ENCODE measurements at regions not wholly inside any gene's neighbourhood (a gene's known extent, or its start where the extent isn't known, plus 50 kb on each side); places are given as distances from the start of the nearest gene placed in this dataset.

DNA sequence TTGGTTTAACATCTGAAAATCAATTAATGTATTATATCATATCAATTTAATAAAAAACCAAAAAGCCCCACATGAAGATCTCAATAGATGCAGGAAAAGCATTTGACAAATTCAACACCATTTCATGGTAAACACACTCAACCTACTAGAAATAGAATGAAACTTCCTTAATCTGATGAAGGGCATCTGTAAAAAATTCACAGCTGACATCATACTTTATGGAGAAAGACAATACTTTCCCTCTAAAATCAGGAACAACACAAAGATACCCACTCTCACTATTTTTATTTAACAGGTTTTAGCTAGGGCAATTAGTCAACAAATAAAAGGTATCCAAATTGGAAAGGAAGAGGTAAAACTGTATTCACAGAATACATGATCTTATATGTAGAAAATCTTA lies 303.0 kb upstream of the ZEB2 start:
- no peaks in the 10 kb centered on the region for H3K27me3 ChIP-seq
- no peak overlapping the region for H3K4me3 ChIP-seq
- no peak for ATAC-seq
- H3K27ac ChIP-seq, result no peak overlapping the region
- intact Hi-C loops (cut with DNase I), result no loop called here
- no peaks in the 10 kb centered on the region for H3K9me3 ChIP-seq
- DNase-seq, result no peak
- no peaks in the 10 kb centered on the region for H3K36me3 ChIP-seq
- no peaks in the 10 kb centered on the region for H3K4me1 ChIP-seq
- TF ChIP-seq, protein P1, sequence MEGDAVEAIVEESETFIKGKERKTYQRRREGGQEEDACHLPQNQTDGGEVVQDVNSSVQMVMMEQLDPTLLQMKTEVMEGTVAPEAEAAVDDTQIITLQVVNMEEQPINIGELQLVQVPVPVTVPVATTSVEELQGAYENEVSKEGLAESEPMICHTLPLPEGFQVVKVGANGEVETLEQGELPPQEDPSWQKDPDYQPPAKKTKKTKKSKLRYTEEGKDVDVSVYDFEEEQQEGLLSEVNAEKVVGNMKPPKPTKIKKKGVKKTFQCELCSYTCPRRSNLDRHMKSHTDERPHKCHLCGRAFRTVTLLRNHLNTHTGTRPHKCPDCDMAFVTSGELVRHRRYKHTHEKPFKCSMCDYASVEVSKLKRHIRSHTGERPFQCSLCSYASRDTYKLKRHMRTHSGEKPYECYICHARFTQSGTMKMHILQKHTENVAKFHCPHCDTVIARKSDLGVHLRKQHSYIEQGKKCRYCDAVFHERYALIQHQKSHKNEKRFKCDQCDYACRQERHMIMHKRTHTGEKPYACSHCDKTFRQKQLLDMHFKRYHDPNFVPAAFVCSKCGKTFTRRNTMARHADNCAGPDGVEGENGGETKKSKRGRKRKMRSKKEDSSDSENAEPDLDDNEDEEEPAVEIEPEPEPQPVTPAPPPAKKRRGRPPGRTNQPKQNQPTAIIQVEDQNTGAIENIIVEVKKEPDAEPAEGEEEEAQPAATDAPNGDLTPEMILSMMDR (IDR thresholded peaks at IDR 0.05), result no peak

DNA sequence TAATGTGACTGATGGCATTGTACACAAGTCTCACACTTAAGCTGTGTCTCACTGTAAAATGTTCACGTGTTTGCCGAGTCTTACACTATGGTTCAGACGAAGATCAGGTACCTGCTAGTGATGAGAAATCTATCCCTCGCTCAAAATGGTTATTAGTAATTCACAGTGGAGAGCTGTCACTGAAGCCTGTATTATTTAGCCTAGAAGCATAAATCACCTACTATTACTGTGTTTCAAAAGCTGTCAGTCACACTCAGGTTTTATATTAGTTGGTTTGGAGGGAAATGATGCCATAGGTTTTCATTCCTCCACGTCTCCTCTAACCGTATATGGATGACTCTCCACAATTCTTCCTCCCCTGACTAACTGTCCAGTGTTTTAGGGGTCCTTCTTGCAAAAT lies 292.4 kb upstream of the ZEB2 start:
- Histone ChIP-seq H3K9me3 (no peaks in the 10 kb centered on the region), H3K36me3 (no peaks in the 10 kb centered on the region), H3K27ac (no peak overlapping the region), H3K4me1 (no peaks in the 10 kb centered on the region), H3K4me3 (no peak overlapping the region), H3K27me3 (no peaks in the 10 kb centered on the region)
- TF ChIP-seq, protein P1 (IDR thresholded peaks at IDR 0.05), result no peak
- DNase-seq (no peak), ATAC-seq (no peak)
- intact Hi-C loops (cut with DNase I), result no loop called here

DNA sequence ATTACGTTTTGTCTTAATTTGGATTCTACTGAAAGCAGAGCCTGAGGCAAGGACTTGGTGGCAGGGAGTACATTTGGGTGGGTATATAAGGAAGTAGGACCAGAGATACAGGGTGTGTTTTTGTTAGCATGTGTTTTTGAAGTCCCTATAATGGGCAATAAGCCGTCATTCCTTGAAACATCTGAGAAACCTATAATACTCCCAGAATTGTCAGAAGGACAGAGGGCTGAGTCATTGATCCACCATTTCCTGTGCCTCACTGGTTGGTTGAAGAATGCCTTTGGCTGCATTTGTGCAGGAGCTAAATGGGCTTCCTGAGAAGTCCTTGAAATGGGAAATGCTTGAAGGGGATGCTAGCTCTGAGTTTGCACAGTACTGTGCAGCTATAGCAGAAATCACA lies 281.8 kb upstream of the ZEB2 start:
- Histone ChIP-seq H3K27ac (no peak overlapping the region), H3K4me3 (no peak overlapping the region), H3K9me3 (no peaks in the 10 kb centered on the region), H3K4me1 (no peaks in the 10 kb centered on the region), H3K36me3 (no peaks in the 10 kb centered on the region), H3K27me3 (no peaks in the 10 kb centered on the region)
- ATAC-seq (no peak), DNase-seq (no peak)
- intact Hi-C loops (cut with DNase I), result no loop called here
- TF ChIP-seq, protein P1 (IDR thresholded peaks at IDR 0.05), result no peak

DNA sequence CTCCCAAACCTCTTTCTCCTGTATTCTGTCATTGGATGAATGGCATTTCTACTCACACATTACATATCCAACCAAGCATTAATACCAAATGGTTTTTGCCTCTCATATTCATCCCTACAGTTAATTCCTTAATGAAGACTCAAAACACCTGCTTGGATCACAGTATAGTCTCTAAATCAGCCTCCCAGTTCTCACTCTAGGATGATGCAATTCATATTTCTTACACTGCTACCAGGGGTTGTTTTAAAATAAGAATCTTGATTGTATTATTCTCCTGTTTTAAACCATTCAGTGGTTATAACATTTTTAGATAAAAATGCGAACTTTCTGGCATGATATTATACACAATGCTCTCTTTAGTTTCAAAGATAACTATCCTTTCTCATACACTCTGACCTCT lies 281.4 kb upstream of the ZEB2 start:
- Histone ChIP-seq H3K4me1 (no peaks in the 10 kb centered on the region), H3K9me3 (no peaks in the 10 kb centered on the region), H3K36me3 (no peaks in the 10 kb centered on the region), H3K27ac (no peak overlapping the region), H3K27me3 (no peaks in the 10 kb centered on the region), H3K4me3 (no peak overlapping the region)
- intact Hi-C loops (cut with DNase I), result no loop called here
- DNase-seq (no peak), ATAC-seq (no peak)
- TF ChIP-seq, protein P1 (IDR thresholded peaks at IDR 0.05), result no peak

DNA sequence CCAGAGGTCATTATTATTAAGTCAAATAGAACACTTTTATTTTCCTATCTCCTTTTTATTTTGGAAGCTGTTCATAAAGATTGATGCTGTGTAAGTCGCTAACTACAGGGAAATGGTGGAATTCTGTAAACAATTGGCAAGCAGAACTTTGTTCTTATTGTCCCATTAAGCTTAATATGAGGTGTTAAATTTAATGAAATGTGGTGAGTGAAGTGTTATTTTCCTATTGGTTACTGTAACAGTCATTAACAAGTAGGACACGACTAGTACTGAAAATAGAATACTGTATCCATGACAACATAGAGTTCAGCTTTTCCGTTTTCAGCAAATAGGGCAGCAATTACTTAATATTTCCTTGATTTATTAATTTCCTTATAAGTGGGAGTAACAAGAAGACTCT lies 279.1 kb upstream of the ZEB2 start:
- no peaks in the 10 kb centered on the region for H3K4me1 ChIP-seq
- no peak for DNase-seq
- TF ChIP-seq, protein P1 (IDR thresholded peaks at IDR 0.05), result no peak
- ATAC-seq, result no peak
- H3K4me3 ChIP-seq, result no peak overlapping the region
- H3K36me3 ChIP-seq, result no peaks in the 10 kb centered on the region
- no peaks in the 10 kb centered on the region for H3K27me3 ChIP-seq
- no peak overlapping the region for H3K27ac ChIP-seq
- intact Hi-C loops (cut with DNase I), result no loop called here
- no peaks in the 10 kb centered on the region for H3K9me3 ChIP-seq

DNA sequence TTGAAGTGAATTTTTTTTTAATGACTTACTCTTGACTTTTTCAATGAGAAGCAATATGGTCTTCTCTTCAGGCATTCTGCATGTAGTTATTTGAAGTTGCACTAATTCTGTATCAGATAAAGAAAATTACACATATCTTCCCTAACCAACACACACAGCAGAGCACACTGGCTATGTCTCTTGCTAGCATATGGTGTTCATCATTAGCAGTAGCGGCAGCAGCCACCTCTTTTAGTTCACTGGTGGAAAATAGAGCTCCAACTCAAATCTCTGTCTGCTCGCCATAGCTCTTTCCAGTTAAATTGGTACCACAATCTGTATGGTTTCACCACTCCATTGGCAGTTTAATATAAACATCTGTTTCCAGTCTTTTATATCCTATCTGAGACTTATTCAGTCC lies 278.1 kb upstream of the ZEB2 start:
- Histone ChIP-seq H3K4me1 (no peaks in the 10 kb centered on the region), H3K9me3 (no peaks in the 10 kb centered on the region), H3K27ac (no peak overlapping the region), H3K27me3 (no peaks in the 10 kb centered on the region), H3K4me3 (no peak overlapping the region), H3K36me3 (no peaks in the 10 kb centered on the region)
- intact Hi-C loops (cut with DNase I), result no loop called here
- DNase-seq (no peak), ATAC-seq (no peak)
- TF ChIP-seq, protein P1 (IDR thresholded peaks at IDR 0.05), result no peak
